ENCODE measurements at regions not wholly inside any gene's neighbourhood (a gene's known extent, or its start where the extent isn't known, plus 50 kb on each side); places are given as distances from the start of the nearest gene placed in this dataset.

DNA sequence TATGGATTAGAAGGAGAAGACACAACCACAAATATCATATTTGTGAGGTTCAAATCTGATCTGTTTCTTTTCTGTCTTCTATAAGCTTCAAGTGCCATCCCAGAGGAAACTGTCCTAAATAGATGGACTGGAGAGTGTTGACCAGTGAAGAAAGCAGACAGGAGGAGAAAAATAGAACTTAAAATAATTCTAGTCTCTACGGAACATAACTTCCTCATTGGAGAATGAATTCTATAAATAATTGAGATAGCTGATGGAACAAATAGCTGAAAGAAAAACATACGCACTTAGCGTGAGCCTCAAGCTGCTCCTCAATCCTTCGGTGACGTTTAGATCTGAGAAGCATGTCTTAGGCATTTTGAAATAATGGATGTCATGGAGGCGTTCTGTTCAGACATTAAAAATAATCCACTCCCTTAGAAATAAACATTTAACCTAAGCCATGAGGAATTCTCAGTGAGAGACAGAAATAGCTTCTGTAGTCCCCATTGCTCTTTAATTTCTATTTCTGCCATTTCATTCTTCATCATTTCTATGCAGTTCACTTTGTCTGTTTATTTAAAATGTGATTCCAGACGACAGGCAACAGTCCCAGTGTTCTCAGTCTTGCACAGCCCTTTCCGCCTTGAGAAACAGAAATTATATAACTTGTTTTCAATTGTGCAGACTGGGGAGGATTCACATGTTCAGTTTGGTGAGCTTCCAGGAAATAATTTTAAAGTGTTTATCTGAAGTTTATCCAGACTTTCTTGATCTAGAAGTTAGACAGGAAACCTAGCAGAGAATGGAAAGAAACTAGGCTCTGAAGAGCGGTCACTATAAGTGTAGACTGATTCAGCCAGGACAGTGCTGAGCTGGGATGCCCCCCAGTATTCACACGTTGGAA is 97.3 kb downstream of the NR1D2 start:
- H3K4me3 ChIP-seq (replicated peaks in 1 of 2; ENCODE audit: low read depth in 1 of 2, low read length in 2 of 2), result no peak overlapping the region
- no peak overlapping the region for H3K4me2 ChIP-seq (ENCODE audit: low read length)
- no TSS peak for BruUV-seq (replicated peaks)
- no peak overlapping the region for H2AFZ ChIP-seq (ENCODE audit: low read depth, low read length, poor library complexity, severe bottlenecking)
- RAD21 ChIA-PET (ENCODE audit: low non-redundant PET in 1 of 2, low total read pairs in 2 of 2, uncharacterized antibody in 2 of 2, unreplicated experiment in 2 of 2), result no interaction called here
- no peak for ATAC-seq
- no peak overlapping the region for H3K9ac ChIP-seq (ENCODE audit: low read length)
- H3K79me2 ChIP-seq (ENCODE audit: insufficient read depth, low read length), result no peaks in the 10 kb centered on the region
- no peaks in the 10 kb centered on the region for H4K20me1 ChIP-seq (ENCODE audit: insufficient read depth)
- CTCF ChIA-PET, result no interaction called here
- no peaks in the 10 kb centered on the region for H3K9me2 ChIP-seq (ENCODE audit: insufficient read depth)
- peaks cover under 1 to 2% of the 10 kb centered on the region in 2 experiments for H3K4me1 ChIP-seq (ENCODE audit: control insufficient read depth in 1 of 2, insufficient read depth in 2 of 2, low read length in 2 of 2)
- TF ChIP-seq JUND (IDR thresholded peaks at IDR 0.05), result no peak
- no peak for TF ChIP-seq ZFX (IDR thresholded peaks at IDR 0.05)
- no peak for TF ChIP-seq EGR1 (IDR thresholded peaks at IDR 0.05; ENCODE audit: low read depth)
- TF ChIP-seq SRF (IDR thresholded peaks at IDR 0.05; ENCODE audit: low read depth), result no peak
- no peak for TF ChIP-seq ELF1 (IDR thresholded peaks at IDR 0.05; ENCODE audit: borderline replicate concordance, low read depth)
- TF ChIP-seq TCF7L2 (IDR thresholded peaks at IDR 0.05; ENCODE audit: borderline replicate concordance, extremely low read depth, insufficient read depth, insufficient read length), result no peak
- TF ChIP-seq, protein P1, sequence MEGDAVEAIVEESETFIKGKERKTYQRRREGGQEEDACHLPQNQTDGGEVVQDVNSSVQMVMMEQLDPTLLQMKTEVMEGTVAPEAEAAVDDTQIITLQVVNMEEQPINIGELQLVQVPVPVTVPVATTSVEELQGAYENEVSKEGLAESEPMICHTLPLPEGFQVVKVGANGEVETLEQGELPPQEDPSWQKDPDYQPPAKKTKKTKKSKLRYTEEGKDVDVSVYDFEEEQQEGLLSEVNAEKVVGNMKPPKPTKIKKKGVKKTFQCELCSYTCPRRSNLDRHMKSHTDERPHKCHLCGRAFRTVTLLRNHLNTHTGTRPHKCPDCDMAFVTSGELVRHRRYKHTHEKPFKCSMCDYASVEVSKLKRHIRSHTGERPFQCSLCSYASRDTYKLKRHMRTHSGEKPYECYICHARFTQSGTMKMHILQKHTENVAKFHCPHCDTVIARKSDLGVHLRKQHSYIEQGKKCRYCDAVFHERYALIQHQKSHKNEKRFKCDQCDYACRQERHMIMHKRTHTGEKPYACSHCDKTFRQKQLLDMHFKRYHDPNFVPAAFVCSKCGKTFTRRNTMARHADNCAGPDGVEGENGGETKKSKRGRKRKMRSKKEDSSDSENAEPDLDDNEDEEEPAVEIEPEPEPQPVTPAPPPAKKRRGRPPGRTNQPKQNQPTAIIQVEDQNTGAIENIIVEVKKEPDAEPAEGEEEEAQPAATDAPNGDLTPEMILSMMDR (IDR thresholded peaks at IDR 0.05 in 2 of 3, conservative IDR thresholded peaks at IDR 0.05 in 1 of 3; ENCODE audit: borderline replicate concordance in 1 of 3, insufficient read depth in 1 of 3, low read depth in 2 of 3, low read length in 2 of 3), result no peak
- TF ChIP-seq EZH2 (IDR thresholded peaks at IDR 0.05), result no peak
- TF ChIP-seq ZNF274 (IDR thresholded peaks at IDR 0.05; ENCODE audit: low read depth, low read length), result no peak
- no peak for TF ChIP-seq YY1 (IDR thresholded peaks at IDR 0.05; ENCODE audit: extremely low read depth, insufficient replicate concordance, low read depth, low read length)
- TF ChIP-seq, protein P2, sequence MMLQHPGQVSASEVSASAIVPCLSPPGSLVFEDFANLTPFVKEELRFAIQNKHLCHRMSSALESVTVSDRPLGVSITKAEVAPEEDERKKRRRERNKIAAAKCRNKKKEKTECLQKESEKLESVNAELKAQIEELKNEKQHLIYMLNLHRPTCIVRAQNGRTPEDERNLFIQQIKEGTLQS (IDR thresholded peaks at IDR 0.05), result no peak
- TF ChIP-seq FOSL1 (IDR thresholded peaks at IDR 0.05; ENCODE audit: low read depth), result no peak
- no peak for TF ChIP-seq CBX3 (IDR thresholded peaks at IDR 0.05; ENCODE audit: low read depth)
- no peak for TF ChIP-seq RAD21 (IDR thresholded peaks at IDR 0.05; ENCODE audit: low read depth)
- TF ChIP-seq CEBPB (IDR thresholded peaks at IDR 0.05; ENCODE audit: low read depth), result no peak
- no peak for TF ChIP-seq POLR2AphosphoS5 (IDR thresholded peaks at IDR 0.05; ENCODE audit: low read depth, low read length)
- intact Hi-C loops (cut with micrococcal nuclease), result no loop called here
- POLR2A ChIA-PET, result no interaction called here
- H3K36me3 ChIP-seq (ENCODE audit: control insufficient read depth in 1 of 2, insufficient read depth in 2 of 2, low read length in 2 of 2), result no peaks in the 10 kb centered on the region
- H3K27ac ChIP-seq (ENCODE audit: low read depth, low read length), result no peak overlapping the region
- H3K27me3 ChIP-seq (ENCODE audit: insufficient read depth, low read length), result no peaks in the 10 kb centered on the region
- no peaks in the 10 kb centered on the region for H3K9me3 ChIP-seq (ENCODE audit: control insufficient read depth in 1 of 2, insufficient read depth in 1 of 2, low read depth in 1 of 2, low read length in 2 of 2)
- no peak for DNase-seq (ENCODE audit: low read depth, low spot score)
